GM18519 (cell line): ENCODE measurements at regions not wholly inside any gene's neighbourhood (a gene's known extent, or its start where the extent isn't known, plus 50 kb on each side); places are given as distances from the start of the nearest gene placed in this dataset.

Experiments
- ATAC-seq: cut with Tn5 transposase; IDR thresholded peaks from one replicate; pipeline ENCODE4 v1.9.1; 2021; ENCODE audit warnings: mild to moderate bottlenecking, moderate library complexity; ENCODE audit not compliant: unreplicated experiment, low FRiP score

GRCh38 chr2:3958969-3959368 lies 255.6 kb downstream of the DCDC2C start:
- ATAC-seq: no peak

GRCh38 chr2:3959372-3959771 lies 256.0 kb downstream of the DCDC2C start:
- ATAC-seq: no peak

- no peak for ATAC-seq
Measured at GRCh38 chr2:3960106-3960505, 256.7 kb downstream of the DCDC2C start.

GRCh38 chr2:3962719-3963118 lies 259.3 kb downstream of the DCDC2C start:
- ATAC-seq: no peak

GRCh38 chr2:3965211-3965610 lies 261.8 kb downstream of the DCDC2C start:
- ATAC-seq: no peak

GRCh38 chr2:3965953-3966352 lies 262.6 kb downstream of the DCDC2C start:
- ATAC-seq: no peak

GRCh38 chr2:3966470-3966869 lies 263.1 kb downstream of the DCDC2C start:
- no peak for ATAC-seq

GRCh38 chr2:3968736-3969135 lies 265.4 kb downstream of the DCDC2C start:
- ATAC-seq: no peak

GRCh38 chr2:3970791-3971651 lies 267.6 kb downstream of the DCDC2C start:
- no peak for ATAC-seq

GRCh38 chr2:3971652-3972192 lies 268.3 kb downstream of the DCDC2C start:
- ATAC-seq: no peak

GRCh38 chr2:3972377-3972776 lies 269.0 kb downstream of the DCDC2C start:
- ATAC-seq: no peak

GRCh38 chr2:3974765-3975164 lies 271.4 kb downstream of the DCDC2C start:
- ATAC-seq: no peak

- ATAC-seq: no peak
Measured at GRCh38 chr2:3981446-3981987, 278.1 kb downstream of the DCDC2C start.

- ATAC-seq: no peak
Measured at GRCh38 chr2:3982160-3982559, 278.8 kb downstream of the DCDC2C start.

GRCh38 chr2:3986063-3986462 lies 282.7 kb downstream of the DCDC2C start:
- ATAC-seq: no peak

- no peak for ATAC-seq
Measured at GRCh38 chr2:3986530-3987258, 283.3 kb downstream of the DCDC2C start.

GRCh38 chr2:4002841-4003403 lies 299.5 kb downstream of the DCDC2C start:
- ATAC-seq: no peak

- ATAC-seq: no peak
Measured at GRCh38 chr2:4012197-4012596, 308.8 kb downstream of the DCDC2C start.

GRCh38 chr2:4018535-4018934 lies 315.2 kb downstream of the DCDC2C start:
- no peak for ATAC-seq

- no peak for ATAC-seq
Measured at GRCh38 chr2:4020153-4020552, 316.8 kb downstream of the DCDC2C start.

- ATAC-seq: no peak
Measured at GRCh38 chr2:4020649-4021048, 317.3 kb downstream of the DCDC2C start.
